Heart left ventricle (tissue), 16 donors: ENCODE measurements at regions not wholly inside any gene's neighbourhood (a gene's known extent, or its start where the extent isn't known, plus 50 kb on each side); places are given as distances from the start of the nearest gene placed in this dataset.

Experiments used
- ATAC-seq, 4 donors: fragments of 200-7000 bp; cut with Tn5 transposase; one replicate each; pipeline ENCODE4 v1.9.1; 2020 to 2022; ENCODE audit warnings: moderate library complexity in 4 of 4, mild to moderate bottlenecking in 3 of 4, moderate number of reproducible peaks in 1 of 4
- DNase-seq, 5 donors: peaks; one replicate each; pipeline ENCODE4 v3.0.0-alpha.2; 2020
- H3K27ac ChIP-seq, 12 donors: fragments of 200-600 bp; sonication (generic) in 4 of 12; one replicate each; pipeline versions ENCODE4 v1.5.0 to v1.8.0; 2016 to 2022; ENCODE audit warnings: mild to moderate bottlenecking in 2 of 12
- H3K27me3 ChIP-seq, 9 donors: fragments of 200-600 bp; sonication (generic) in 2 of 9; one replicate each; pipeline versions ENCODE4 v1.5.1 to v1.8.0; 2016 to 2022; ENCODE audit warnings: mild to moderate bottlenecking in 3 of 9
- H3K36me3 ChIP-seq, 9 donors: fragments of 200-600 bp; sonication (generic) in 2 of 9; one replicate each; pipeline versions ENCODE4 v1.5.0 to v1.8.0; 2018 to 2022; ENCODE audit warnings: mild to moderate bottlenecking in 2 of 9
- H3K4me1 ChIP-seq, 12 donors: fragments of 200-600 bp; sonication (generic) in 4 of 12; one replicate each; pipeline versions ENCODE4 v1.5.0 to v1.8.0; 2016 to 2022; ENCODE audit warnings: mild to moderate bottlenecking in 3 of 12
- H3K4me3 ChIP-seq, 12 donors: fragments of 200-600 bp; sonication (generic) in 4 of 12; one replicate each; pipeline versions ENCODE4 v1.5.0 to v1.8.0; 2017 to 2022; ENCODE audit warnings: mild to moderate bottlenecking in 9 of 12, moderate library complexity in 4 of 12
- H3K9me3 ChIP-seq, 12 donors: fragments of 200-600 bp; sonication (generic) in 4 of 12; one replicate each; pipeline versions ENCODE4 v1.5.0 to v1.8.0; 2016 to 2022; ENCODE audit warnings: mild to moderate bottlenecking in 1 of 12
- CTCF ChIP-seq, 12 donors: fragments of 200-600 bp; sonication (generic) in 4 of 12; IDR thresholded peaks; one replicate each; pipeline versions ENCODE4 v1.5.0 to v1.8.0; 2018 to 2022; ENCODE audit warnings: antibody characterized with exemption in 12 of 12, mild to moderate bottlenecking in 5 of 12
- POLR2A ChIP-seq, 2 donors: fragments of 450-650 bp; IDR thresholded peaks; one replicate each; pipeline ENCODE4 v1.6.1; 2017; ENCODE audit warnings: antibody characterized with exemption in 2 of 2, mild to moderate bottlenecking in 2 of 2, moderate library complexity in 2 of 2
- WGBS, 4 donors: extraction: QIAGEN DNeasy Blood & Tissue Kit in 2 of 4; methylation state at CpG; one replicate each; pipeline versions ENCODE4 v1.1.5 to v1.1.7; 2013 to 2018; 5-methylcytosine and 5-hydroxymethylcytosine counted together
- intact Hi-C, 10 donors: fragments of 100-400 bp; cut with DNase I; formaldehyde crosslinking; loops; one replicate each; pipeline versions ENCODE4 v1.11.1 to v1.14.2; 2022
- donor health status: ischemic (EF 13 %, LVEDD 7.1; RV severe dilation, severe dysfunction).
- donor health status: healthy with polysubstance abuse.
- donor health status: DM: no; HTN: yes; CAD: no.
- donor health status: DM: no; HTN: no; CAD: no.
- donor health status: ischemic (EF 25% LVEDD 6.9; RV normal size, moderate dysfunction).
- donor health status: ischemic (EF 25% LVEDD 5.7; RV mildly dilated, moderate dysfunction).
- donor health status: healthy.
- donor health status: DM: yes; HTN: yes; CAD: no.
- donor health status: ischemic (EF 35%, LVEDD 5.7; RV mildly dilated, moderate dysfunction).
- donor health status: nonischemic (EF 11% LVEDD 7.7; RV severe dilation, severe dysfunction).
- donor health status: DM: yes; HTN: yes; CAD: no.
- donor health status: PGD.
- donor health status: ischemic (EF 29% LVEDD 5.4; RV normal size, mild dysfunction).
- donor health status: nonischemic (EF 23%, LVEDD 6.1; RV moderate dilation, normal function).

DNA sequence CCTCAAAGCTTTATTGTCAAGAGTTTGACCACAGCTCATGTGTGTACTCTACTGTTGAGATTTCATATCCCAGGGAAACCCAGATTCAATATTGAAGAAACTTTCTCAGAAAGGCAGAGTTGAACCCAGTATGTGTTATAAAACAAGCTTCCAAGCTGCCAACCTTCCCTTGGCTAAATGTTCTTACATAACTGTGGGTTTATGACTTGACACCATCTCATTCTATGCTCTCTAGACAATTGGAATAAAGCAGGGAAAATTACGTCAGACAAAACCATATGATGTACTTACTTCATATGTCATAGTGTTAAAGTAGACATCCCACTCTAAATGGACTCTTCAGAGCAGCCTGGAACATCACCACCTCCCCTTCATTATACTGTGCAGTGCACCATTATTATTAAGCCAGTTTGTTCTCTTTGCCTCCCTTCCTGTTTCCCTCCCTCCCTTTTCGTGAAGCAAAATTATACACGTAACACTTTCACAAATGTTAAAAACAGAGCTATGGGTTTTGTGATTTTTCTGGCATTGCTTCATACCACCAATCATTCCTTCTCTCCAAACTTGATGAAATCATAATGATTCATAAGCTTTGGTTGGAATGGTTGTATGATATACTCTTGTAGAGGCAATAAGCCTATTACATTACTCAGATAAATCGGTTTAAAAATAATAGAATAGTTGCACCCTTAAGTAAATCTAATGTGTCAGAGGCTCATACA, 507.2 kb downstream of the LTN1 start:
- no peak for DNase-seq
- Histone ChIP-seq H3K4me3 (no peak overlapping the region), H3K9me3 (no peaks in the 10 kb centered on the region), H3K27me3 (no peaks in the 10 kb centered on the region), H3K36me3 (no peaks in the 10 kb centered on the region), H3K27ac (no peak overlapping the region), H3K4me1 (peaks cover 0 to 10% (median 0%) of the 10 kb centered on the region in 12 donors)
- WGBS, 4 donors, result 81 to 90% (median 83%) methylated on average over 4 of the region's 4 CpGs
- intact Hi-C loops, result no loop called here
- ATAC-seq, result no peak
- TF ChIP-seq CTCF (IDR thresholded peaks at IDR 0.05), result no peak
- no peak for TF ChIP-seq POLR2A (IDR thresholded peaks at IDR 0.05)

DNA sequence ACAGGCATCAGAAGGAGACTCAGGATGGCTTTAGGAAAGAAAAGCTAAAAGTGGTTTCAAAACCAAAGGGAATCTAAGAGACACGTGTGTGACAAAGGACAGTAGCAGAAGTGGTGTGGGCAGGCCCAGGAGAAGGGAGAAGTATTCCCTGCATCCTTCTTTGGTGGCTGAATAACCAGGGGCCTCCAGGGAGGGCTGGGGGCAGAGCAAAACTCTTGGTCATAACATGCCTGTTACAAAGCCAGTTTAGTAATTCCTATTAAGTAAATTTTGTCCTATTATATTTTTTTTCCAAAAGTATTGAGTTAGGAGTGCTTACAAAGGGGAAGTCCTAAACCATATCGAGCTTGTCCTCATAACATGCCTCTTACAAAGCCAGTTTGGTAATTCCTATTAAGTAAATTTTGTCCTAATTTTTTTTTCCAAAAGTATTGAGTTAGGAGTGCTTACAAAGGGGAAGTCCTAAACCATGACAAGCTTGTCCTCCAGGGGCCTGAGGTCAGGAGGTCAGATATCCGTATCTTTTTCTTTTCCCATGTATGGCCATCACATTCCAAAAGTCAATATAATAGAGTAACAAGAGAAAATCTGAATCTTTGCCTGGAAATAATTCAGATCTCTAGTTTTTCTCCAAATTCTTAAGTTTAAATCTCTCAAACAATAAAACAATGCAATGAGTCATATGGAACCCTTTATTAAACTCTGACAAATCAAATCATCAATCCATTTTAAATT, 509.2 kb downstream of the LTN1 start:
- WGBS, 4 donors, result 59 to 68% (median 66%) methylated on average over 3 of the region's 3 CpGs
- intact Hi-C loops, result no loop called here
- no peak for ATAC-seq
- no peak for DNase-seq
- Histone ChIP-seq H3K4me3 (no peak overlapping the region), H3K4me1 (no peaks in the 10 kb centered on the region), H3K27ac (no peak overlapping the region), H3K36me3 (no peaks in the 10 kb centered on the region), H3K27me3 (no peaks in the 10 kb centered on the region), H3K9me3 (no peaks in the 10 kb centered on the region)
- TF ChIP-seq CTCF (IDR thresholded peaks at IDR 0.05) (no peak), POLR2A (IDR thresholded peaks at IDR 0.05) (no peak)

GRCh38 chr21:28482657-28483056, 510.0 kb downstream of the LTN1 start:
- no peaks in the 10 kb centered on the region for H3K4me1 ChIP-seq
- TF ChIP-seq POLR2A (IDR thresholded peaks at IDR 0.05) (no peak), CTCF (IDR thresholded peaks at IDR 0.05) (no peak)
- no peak overlapping the region for H3K4me3 ChIP-seq
- DNase-seq (no peak), ATAC-seq (no peak)
- H3K9me3 ChIP-seq, result no peaks in the 10 kb centered on the region
- no peaks in the 10 kb centered on the region for H3K27me3 ChIP-seq
- WGBS, 4 donors, result 88 to 94% (median 92%) methylated on average over 4 of the region's 4 CpGs
- H3K36me3 ChIP-seq, result no peaks in the 10 kb centered on the region
- H3K27ac ChIP-seq, result no peak overlapping the region
- intact Hi-C loops, result no loop called here

- TF ChIP-seq POLR2A (IDR thresholded peaks at IDR 0.05), result no peak
- TF ChIP-seq CTCF (IDR thresholded peaks at IDR 0.05), result no peak
- Histone ChIP-seq H3K36me3 (no peaks in the 10 kb centered on the region), H3K9me3 (no peaks in the 10 kb centered on the region), H3K4me1 (no peaks in the 10 kb centered on the region), H3K27ac (no peak overlapping the region), H3K27me3 (no peaks in the 10 kb centered on the region), H3K4me3 (no peak overlapping the region)
- 73 to 92% (median 82%) methylated on average over 5 of the region's 5 CpGs for WGBS, 4 donors
- DNase-seq (no peak), ATAC-seq (no peak)
- intact Hi-C loops, result no loop called here
These were observed 512.2 kb downstream of the LTN1 start for GRCh38 chr21:28480470-28480869.
